Uterus (tissue), 3 donors: ENCODE measurements at regions not wholly inside any gene's neighbourhood (a gene's known extent, or its start where the extent isn't known, plus 50 kb on each side); places are given as distances from the start of the nearest gene placed in this dataset.
"Not testable (repeated sequence)": the region's sequence is repeated elsewhere in the genome, so short reads cannot be mapped to it uniquely, and the experiment has no call there.

Experiments used
- DNase-seq, 2 donors: peaks; one replicate each; pipeline ENCODE4 v3.0.0-alpha.2; 2019 to 2020
- H3K27ac ChIP-seq, 2 donors: fragments of 200-600 bp; sonication (generic); 1 replicate in 1 of 2; 2 replicates in 1 of 2; pipeline ENCODE4 v1.5.1; 2016 to 2018
- H3K27me3 ChIP-seq, 2 donors: fragments of 200-600 bp; sonication (generic); one replicate each; pipeline ENCODE4 v1.5.1; 2018 to 2019; ENCODE audit warnings: control low read depth in 1 of 2
- H3K36me3 ChIP-seq, 2 donors: fragments of 200-600 bp; sonication (generic); one replicate each; pipeline ENCODE4 v1.5.1; 2019; ENCODE audit warnings: control low read depth in 1 of 2
- H3K4me1 ChIP-seq, 2 donors: fragments of 200-600 bp; sonication (generic); one replicate each; pipeline ENCODE4 v1.5.1; 2018 to 2019; ENCODE audit warnings: control low read depth in 1 of 2
- H3K4me3 ChIP-seq, 2 donors: fragments of 200-600 bp; sonication (generic); 1 replicate in 1 of 2; 2 replicates in 1 of 2; pipeline ENCODE4 v1.5.1; 2018 to 2019; ENCODE audit warnings: mild to moderate bottlenecking in 1 of 2
- H3K9me3 ChIP-seq, 2 donors: fragments of 200-600 bp; sonication (generic); one replicate each; pipeline ENCODE4 v1.5.1; 2019; ENCODE audit warnings: control low read depth in 1 of 2
- CTCF ChIP-seq, 4 experiments: fragments of 200-600 bp in 2 of 4; fragments of 450-650 bp in 2 of 4; sonication (generic) in 2 of 4; IDR thresholded peaks; one replicate each; pipeline ENCODE4 v1.5.1; 2016 to 2019; ENCODE audit warnings: antibody characterized with exemption in 4 of 4, mild to moderate bottlenecking in 2 of 4, moderate library complexity in 1 of 4
- POLR2A ChIP-seq, 2 donors: fragments of 450-650 bp; IDR thresholded peaks; one replicate each; pipeline ENCODE4 v1.6.1; 2016; ENCODE audit warnings: antibody characterized with exemption in 2 of 2, mild to moderate bottlenecking in 1 of 2, moderate library complexity in 1 of 2
- intact Hi-C: fragments of 100-400 bp; cut with DNase I; formaldehyde crosslinking; loops from one replicate; pipeline ENCODE4 v1.15.1; 2023; ENCODE audit warnings: low total_unique reads
- donor health status: DM: yes; HTN: yes; CAD: no.

DNA sequence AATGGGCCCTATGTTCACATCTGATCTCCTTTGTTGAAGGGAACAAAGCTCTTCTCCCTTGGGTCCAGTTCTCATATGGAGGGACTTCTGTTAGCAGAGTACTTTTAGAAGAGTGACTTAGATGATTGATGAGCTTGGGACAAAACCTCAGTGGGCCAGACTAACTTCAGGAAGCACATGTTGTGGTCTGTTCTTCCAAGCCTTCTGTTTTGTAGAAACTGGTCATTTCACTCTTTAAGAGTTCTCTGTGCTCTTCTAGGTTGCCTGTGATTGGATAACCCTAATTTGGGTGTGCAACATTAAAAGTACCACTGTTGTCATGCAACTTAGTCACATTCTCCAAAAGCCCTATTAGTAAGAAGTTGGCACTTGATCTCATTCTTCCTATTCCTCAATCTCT is 183.5 kb upstream of the ACO1 start:
- Histone ChIP-seq H3K4me3 (no peak overlapping the region), H3K36me3 (no peaks in the 10 kb centered on the region), H3K4me1 (no peaks in the 10 kb centered on the region), H3K27ac (no peak overlapping the region), H3K9me3 (no peaks in the 10 kb centered on the region), H3K27me3 (no peaks in the 10 kb centered on the region)
- no peak for TF ChIP-seq POLR2A (IDR thresholded peaks at IDR 0.05)
- DNase-seq, result no peak
- intact Hi-C loops, result no loop called here

- H3K27ac ChIP-seq, H3K4me1 ChIP-seq, intact Hi-C loops, H3K4me3 ChIP-seq, H3K9me3 ChIP-seq, H3K27me3 ChIP-seq, DNase-seq, H3K36me3 ChIP-seq: not testable (repeated sequence)
These were observed 175.3 kb upstream of the ACO1 start for GRCh38 chr9:32209164-32209563.

DNA sequence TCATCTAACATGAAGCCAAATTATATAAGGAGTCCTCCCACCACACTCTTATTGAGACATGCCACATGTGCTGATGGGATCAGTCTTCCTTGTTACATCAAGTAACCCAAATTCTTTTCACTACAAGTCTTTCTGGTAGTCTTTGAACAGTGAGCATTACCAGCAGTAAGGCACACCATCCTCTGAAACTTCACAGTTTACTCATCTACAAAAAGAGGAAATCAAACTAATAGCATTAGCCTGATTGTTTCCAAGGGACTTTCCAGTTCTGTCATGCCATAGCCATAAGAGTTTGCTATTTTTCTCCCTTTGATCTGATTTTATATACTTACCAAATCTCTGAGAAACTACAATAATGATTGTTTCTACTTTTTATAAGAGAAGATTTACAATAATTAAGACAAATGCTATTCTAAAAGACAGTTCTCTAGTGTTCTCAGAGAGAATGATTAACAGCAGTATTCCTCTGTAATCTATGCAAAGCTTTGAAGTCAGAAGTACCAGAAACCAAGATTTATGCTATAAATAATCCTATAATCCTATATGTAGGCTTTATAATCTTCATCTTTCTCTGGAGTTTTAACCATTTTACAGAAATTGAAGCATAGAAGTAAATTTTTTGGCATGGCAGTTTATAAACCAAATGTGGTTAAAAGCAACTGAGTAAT is 166.2 kb upstream of the ACO1 start:
- H3K9me3 ChIP-seq, result no peaks in the 10 kb centered on the region
- no peak overlapping the region for H3K27ac ChIP-seq
- H3K4me1 ChIP-seq, result no peaks in the 10 kb centered on the region
- no peaks in the 10 kb centered on the region for H3K36me3 ChIP-seq
- no peak for TF ChIP-seq CTCF (IDR thresholded peaks at IDR 0.05)
- no peak for TF ChIP-seq POLR2A (IDR thresholded peaks at IDR 0.05)
- DNase-seq, result no peak
- H3K4me3 ChIP-seq, result no peak overlapping the region
- intact Hi-C loops, result no loop called here
- H3K27me3 ChIP-seq, result no peaks in the 10 kb centered on the region

DNA sequence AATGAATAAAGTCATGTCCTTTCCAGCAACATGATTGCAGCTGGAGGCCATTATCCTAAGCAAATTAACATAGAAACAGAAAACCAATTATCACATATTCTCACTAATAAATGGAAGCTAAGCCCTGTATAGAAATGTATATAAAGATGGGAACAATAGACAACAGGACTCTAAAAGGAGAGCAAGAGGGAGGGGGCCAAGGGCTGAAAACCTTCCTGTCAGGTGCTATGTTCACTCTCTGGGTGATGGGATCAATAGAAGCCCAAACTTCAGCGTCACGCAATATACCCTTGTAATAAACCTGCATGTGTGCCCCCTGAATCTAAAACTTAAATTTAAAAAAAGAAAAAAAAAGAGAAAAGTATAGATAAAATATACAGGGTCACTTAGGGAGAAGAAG is 163.7 kb upstream of the ACO1 start:
- intact Hi-C loops, result no loop called here
- no peaks in the 10 kb centered on the region for H3K27me3 ChIP-seq
- no peaks in the 10 kb centered on the region for H3K36me3 ChIP-seq
- no peak for TF ChIP-seq CTCF (IDR thresholded peaks at IDR 0.05)
- TF ChIP-seq POLR2A (IDR thresholded peaks at IDR 0.05), result no peak
- no peak overlapping the region for H3K4me3 ChIP-seq
- no peak for DNase-seq
- H3K9me3 ChIP-seq, result no peaks in the 10 kb centered on the region
- H3K27ac ChIP-seq, result no peak overlapping the region
- no peaks in the 10 kb centered on the region for H3K4me1 ChIP-seq

- H3K4me1 ChIP-seq, result no peaks in the 10 kb centered on the region
- no peaks in the 10 kb centered on the region for H3K9me3 ChIP-seq
- H3K27ac ChIP-seq, result no peak overlapping the region
- no peak for DNase-seq
- H3K27me3 ChIP-seq, result no peaks in the 10 kb centered on the region
- H3K4me3 ChIP-seq, result no peak overlapping the region
- TF ChIP-seq POLR2A (IDR thresholded peaks at IDR 0.05) (no peak), CTCF (IDR thresholded peaks at IDR 0.05) (no peak)
- intact Hi-C loops, result no loop called here
- no peaks in the 10 kb centered on the region for H3K36me3 ChIP-seq
These were observed 150.0 kb upstream of the ACO1 start for GRCh38 chr9:32234451-32234850.

- Histone ChIP-seq H3K27ac (no peak overlapping the region), H3K4me3 (no peak overlapping the region), H3K36me3 (no peaks in the 10 kb centered on the region), H3K4me1 (no peaks in the 10 kb centered on the region), H3K9me3 (no peaks in the 10 kb centered on the region), H3K27me3 (no peaks in the 10 kb centered on the region)
- TF ChIP-seq POLR2A (IDR thresholded peaks at IDR 0.05), result no peak
- no peak for TF ChIP-seq CTCF (IDR thresholded peaks at IDR 0.05)
- intact Hi-C loops, result no loop called here
- no peak for DNase-seq
These were observed 137.3 kb upstream of the ACO1 start for GRCh38 chr9:32247168-32247567.
